ES-I3 (cell line): ENCODE measurements at regions not wholly inside any gene's neighbourhood (a gene's known extent, or its start where the extent isn't known, plus 50 kb on each side); places are given as distances from the start of the nearest gene placed in this dataset.

ENCODE experiments used
- H3K36me3 ChIP-seq: 2 replicates; pipeline ENCODE4 v1.6.1; 2013; ENCODE audit warnings: mild to moderate bottlenecking, low read length, control low read depth, moderate library complexity; ENCODE audit not compliant: insufficient read depth
- H3K4me1 ChIP-seq: 2 replicates; pipeline ENCODE4 v1.6.1; 2013; ENCODE audit warnings: mild to moderate bottlenecking, control low read depth, low read length; ENCODE audit not compliant: insufficient read depth
- H3K9ac ChIP-seq: 2 replicates; pipeline ENCODE4 v1.6.1; 2013; ENCODE audit warnings: low read depth, mild to moderate bottlenecking, low read length, moderate library complexity
- H3K9me3 ChIP-seq: 2 replicates; pipeline ENCODE4 v1.6.1; 2013; ENCODE audit warnings: mild to moderate bottlenecking, low read length, moderate library complexity; ENCODE audit not compliant: control insufficient read depth, insufficient read depth

GRCh38 chr2:103103678-103104077 is 341.8 kb downstream of the TMEM182 start:
- Histone ChIP-seq H3K9me3 (no peaks in the 10 kb centered on the region), H3K4me1 (no peaks in the 10 kb centered on the region), H3K36me3 (no peaks in the 10 kb centered on the region), H3K9ac (no peak overlapping the region)

GRCh38 chr2:103119352-103119751 is 357.5 kb downstream of the TMEM182 start:
- Histone ChIP-seq H3K9me3 (no peaks in the 10 kb centered on the region), H3K36me3 (no peaks in the 10 kb centered on the region), H3K4me1 (no peaks in the 10 kb centered on the region), H3K9ac (no peak overlapping the region)

GRCh38 chr2:103121106-103121505 is 359.3 kb downstream of the TMEM182 start:
- no peak overlapping the region for H3K9ac ChIP-seq
- H3K36me3 ChIP-seq: no peaks in the 10 kb centered on the region
- no peaks in the 10 kb centered on the region for H3K9me3 ChIP-seq
- H3K4me1 ChIP-seq: no peaks in the 10 kb centered on the region

- H3K4me1 ChIP-seq: no peaks in the 10 kb centered on the region
- no peaks in the 10 kb centered on the region for H3K9me3 ChIP-seq
- H3K36me3 ChIP-seq: no peaks in the 10 kb centered on the region
- H3K9ac ChIP-seq: no peak overlapping the region
These were observed 361.7 kb downstream of the TMEM182 start for GRCh38 chr2:103123516-103123915.

GRCh38 chr2:103130857-103131256 is 369.0 kb downstream of the TMEM182 start:
- Histone ChIP-seq H3K9ac (no peak overlapping the region), H3K36me3 (no peaks in the 10 kb centered on the region), H3K4me1 (no peaks in the 10 kb centered on the region), H3K9me3 (no peaks in the 10 kb centered on the region)

- no peaks in the 10 kb centered on the region; the same call in 1 of the 2 replicates for H3K9me3 ChIP-seq
- H3K36me3 ChIP-seq: no peaks in the 10 kb centered on the region
- no peak overlapping the region for H3K9ac ChIP-seq
- no peaks in the 10 kb centered on the region for H3K4me1 ChIP-seq
These were observed 370.8 kb downstream of the TMEM182 start for GRCh38 chr2:103132536-103133217.

GRCh38 chr2:103135679-103136078 is 373.8 kb downstream of the TMEM182 start:
- Histone ChIP-seq H3K9ac (no peak overlapping the region), H3K9me3 (no peaks in the 10 kb centered on the region; the same call in 1 of the 2 replicates), H3K4me1 (no peaks in the 10 kb centered on the region), H3K36me3 (no peaks in the 10 kb centered on the region)

GRCh38 chr2:103138123-103138901 is 376.5 kb downstream of the TMEM182 start:
- Histone ChIP-seq H3K9ac (no peak overlapping the region), H3K9me3 (no peaks in the 10 kb centered on the region; the same call in 1 of the 2 replicates), H3K4me1 (no peaks in the 10 kb centered on the region), H3K36me3 (no peaks in the 10 kb centered on the region)

GRCh38 chr2:103139628-103140268 is 377.9 kb downstream of the TMEM182 start:
- Histone ChIP-seq H3K9me3 (no peaks in the 10 kb centered on the region; the same call in 1 of the 2 replicates), H3K4me1 (no peaks in the 10 kb centered on the region), H3K36me3 (no peaks in the 10 kb centered on the region), H3K9ac (no peak overlapping the region)

GRCh38 chr2:103144837-103145236 is 383.0 kb downstream of the TMEM182 start:
- H3K36me3 ChIP-seq: no peaks in the 10 kb centered on the region
- H3K9me3 ChIP-seq: no peaks in the 10 kb centered on the region
- H3K4me1 ChIP-seq: no peaks in the 10 kb centered on the region
- no peak overlapping the region for H3K9ac ChIP-seq

GRCh38 chr2:103145739-103146138 is 383.9 kb downstream of the TMEM182 start:
- no peaks in the 10 kb centered on the region for H3K4me1 ChIP-seq
- no peaks in the 10 kb centered on the region for H3K9me3 ChIP-seq
- H3K9ac ChIP-seq: no peak overlapping the region
- no peaks in the 10 kb centered on the region for H3K36me3 ChIP-seq

GRCh38 chr2:103151046-103151445 is 389.2 kb downstream of the TMEM182 start:
- no peak overlapping the region for H3K9ac ChIP-seq
- H3K4me1 ChIP-seq: no peaks in the 10 kb centered on the region
- no peaks in the 10 kb centered on the region for H3K9me3 ChIP-seq
- no peaks in the 10 kb centered on the region for H3K36me3 ChIP-seq

- H3K9me3 ChIP-seq: no peaks in the 10 kb centered on the region
- H3K9ac ChIP-seq: no peak overlapping the region
- H3K4me1 ChIP-seq: no peaks in the 10 kb centered on the region
- H3K36me3 ChIP-seq: no peaks in the 10 kb centered on the region
These were observed 390.7 kb downstream of the TMEM182 start for GRCh38 chr2:103152556-103152955.

- H3K4me1 ChIP-seq: no peaks in the 10 kb centered on the region
These were observed 391.9 kb downstream of the TMEM182 start for GRCh38 chr2:103153580-103154284.

More at GRCh38 chr2:103153580-103154284, 391.9 kb downstream of the TMEM182 start:
- H3K9me3 ChIP-seq: no peaks in the 10 kb centered on the region
- no peak overlapping the region for H3K9ac ChIP-seq
- no peaks in the 10 kb centered on the region for H3K36me3 ChIP-seq
